ENCODE measurements at regions not wholly inside any gene's neighbourhood (a gene's known extent, or its start where the extent isn't known, plus 50 kb on each side); places are given as distances from the start of the nearest gene placed in this dataset.

GRCh38 chr13:62434081-62434480, 1018.4 kb upstream of the PCDH20 start:
- Histone ChIP-seq H3K27me3 (replicated peaks in 2 of 5; ENCODE audit: control insufficient read depth in 4 of 5, insufficient read depth in 5 of 5, low read length in 4 of 5) (no peaks in the 10 kb centered on the region), H3K4me3 (ENCODE audit: control insufficient read depth in 1 of 7, extremely low read depth in 1 of 7, insufficient read depth in 4 of 7, low read depth in 2 of 7, low read length in 6 of 7) (no peak overlapping the region), H3K27ac (ENCODE audit: insufficient read depth in 1 of 2, low read depth in 1 of 2, low read length in 2 of 2, poor library complexity in 1 of 2, severe bottlenecking in 2 of 2) (no peak overlapping the region), H3K9me3 (ENCODE audit: control extremely low read depth in 1 of 5, control insufficient read depth in 4 of 5, insufficient read depth in 2 of 5, low read depth in 1 of 5, low read length in 4 of 5) (no peaks in the 10 kb centered on the region), H3K4me1 (ENCODE audit: control extremely low read depth in 1 of 4, control insufficient read depth in 4 of 4, insufficient read depth in 4 of 4, low read length in 3 of 4) (no peaks in the 10 kb centered on the region), H3K36me3 (ENCODE audit: control insufficient read depth in 4 of 4, insufficient read depth in 4 of 4, low read length in 3 of 4) (no peaks in the 10 kb centered on the region)
- CTCF ChIA-PET, result no interaction called here
- no peak for DNase-seq
- POLR2A ChIA-PET, result no interaction called here

GRCh38 chr13:62433660-62434059, 1018.0 kb upstream of the PCDH20 start:
- Histone ChIP-seq H3K36me3 (ENCODE audit: control insufficient read depth in 4 of 4, insufficient read depth in 4 of 4, low read length in 3 of 4) (no peaks in the 10 kb centered on the region), H3K9me3 (ENCODE audit: control extremely low read depth in 1 of 5, control insufficient read depth in 4 of 5, insufficient read depth in 2 of 5, low read depth in 1 of 5, low read length in 4 of 5) (no peaks in the 10 kb centered on the region), H3K27me3 (replicated peaks in 2 of 5; ENCODE audit: control insufficient read depth in 4 of 5, insufficient read depth in 5 of 5, low read length in 4 of 5) (no peaks in the 10 kb centered on the region), H3K27ac (ENCODE audit: insufficient read depth in 1 of 2, low read depth in 1 of 2, low read length in 2 of 2, poor library complexity in 1 of 2, severe bottlenecking in 2 of 2) (no peak overlapping the region), H3K4me3 (ENCODE audit: control insufficient read depth in 1 of 7, extremely low read depth in 1 of 7, insufficient read depth in 4 of 7, low read depth in 2 of 7, low read length in 6 of 7) (no peak overlapping the region), H3K4me1 (ENCODE audit: control extremely low read depth in 1 of 4, control insufficient read depth in 4 of 4, insufficient read depth in 4 of 4, low read length in 3 of 4) (no peaks in the 10 kb centered on the region)
- ChIA-PET POLR2A (no interaction called here), CTCF (no interaction called here)
- no peak for DNase-seq

- no peak for DNase-seq
- no peaks in the 10 kb centered on the region for H3K4me1 ChIP-seq (ENCODE audit: control extremely low read depth in 1 of 4, control insufficient read depth in 4 of 4, insufficient read depth in 4 of 4, low read length in 3 of 4)
- ChIA-PET POLR2A (no interaction called here), CTCF (no interaction called here)
- no peak overlapping the region for H3K27ac ChIP-seq (ENCODE audit: insufficient read depth in 1 of 2, low read depth in 1 of 2, low read length in 2 of 2, poor library complexity in 1 of 2, severe bottlenecking in 2 of 2)
- no peaks in the 10 kb centered on the region for H3K9me3 ChIP-seq (ENCODE audit: control extremely low read depth in 1 of 5, control insufficient read depth in 4 of 5, insufficient read depth in 2 of 5, low read depth in 1 of 5, low read length in 4 of 5)
- H3K27me3 ChIP-seq (replicated peaks in 2 of 5; ENCODE audit: control insufficient read depth in 4 of 5, insufficient read depth in 5 of 5, low read length in 4 of 5), result no peaks in the 10 kb centered on the region
- no peak overlapping the region for H3K4me3 ChIP-seq (ENCODE audit: control insufficient read depth in 1 of 7, extremely low read depth in 1 of 7, insufficient read depth in 4 of 7, low read depth in 2 of 7, low read length in 6 of 7)
- no peaks in the 10 kb centered on the region for H3K36me3 ChIP-seq (ENCODE audit: control insufficient read depth in 4 of 4, insufficient read depth in 4 of 4, low read length in 3 of 4)
Observed at GRCh38 chr13:62432906-62433305, 1017.3 kb upstream of the PCDH20 start.

GRCh38 chr13:62432295-62432694, 1016.6 kb upstream of the PCDH20 start:
- Histone ChIP-seq H3K9me3 (ENCODE audit: control extremely low read depth in 1 of 5, control insufficient read depth in 4 of 5, insufficient read depth in 2 of 5, low read depth in 1 of 5, low read length in 4 of 5) (no peaks in the 10 kb centered on the region), H3K4me3 (ENCODE audit: control insufficient read depth in 1 of 7, extremely low read depth in 1 of 7, insufficient read depth in 4 of 7, low read depth in 2 of 7, low read length in 6 of 7) (no peak overlapping the region), H3K4me1 (ENCODE audit: control extremely low read depth in 1 of 4, control insufficient read depth in 4 of 4, insufficient read depth in 4 of 4, low read length in 3 of 4) (no peaks in the 10 kb centered on the region), H3K27me3 (replicated peaks in 2 of 5; ENCODE audit: control insufficient read depth in 4 of 5, insufficient read depth in 5 of 5, low read length in 4 of 5) (no peaks in the 10 kb centered on the region), H3K36me3 (ENCODE audit: control insufficient read depth in 4 of 4, insufficient read depth in 4 of 4, low read length in 3 of 4) (no peaks in the 10 kb centered on the region), H3K27ac (ENCODE audit: insufficient read depth in 1 of 2, low read depth in 1 of 2, low read length in 2 of 2, poor library complexity in 1 of 2, severe bottlenecking in 2 of 2) (no peak overlapping the region)
- no peak for DNase-seq
- CTCF ChIA-PET, result no interaction called here
- POLR2A ChIA-PET, result no interaction called here
- WGBS (ENCODE audit: insufficient coverage), result no CpG with 5 or more reads among the region's 1 CpG

- POLR2A ChIA-PET, result no interaction called here
- no peaks in the 10 kb centered on the region for H3K36me3 ChIP-seq (ENCODE audit: control insufficient read depth in 4 of 4, insufficient read depth in 4 of 4, low read length in 3 of 4)
- H3K4me1 ChIP-seq (ENCODE audit: control extremely low read depth in 1 of 4, control insufficient read depth in 4 of 4, insufficient read depth in 4 of 4, low read length in 3 of 4), result no peaks in the 10 kb centered on the region
- no peaks in the 10 kb centered on the region for H3K27me3 ChIP-seq (replicated peaks in 2 of 5; ENCODE audit: control insufficient read depth in 4 of 5, insufficient read depth in 5 of 5, low read length in 4 of 5)
- H3K27ac ChIP-seq (ENCODE audit: insufficient read depth in 1 of 2, low read depth in 1 of 2, low read length in 2 of 2, poor library complexity in 1 of 2, severe bottlenecking in 2 of 2), result no peak overlapping the region
- DNase-seq, result no peak
- CTCF ChIA-PET, result no interaction called here
- no peak overlapping the region for H3K4me3 ChIP-seq (ENCODE audit: control insufficient read depth in 1 of 7, extremely low read depth in 1 of 7, insufficient read depth in 4 of 7, low read depth in 2 of 7, low read length in 6 of 7)
- H3K9me3 ChIP-seq (ENCODE audit: control extremely low read depth in 1 of 5, control insufficient read depth in 4 of 5, insufficient read depth in 2 of 5, low read depth in 1 of 5, low read length in 4 of 5), result no peaks in the 10 kb centered on the region
Observed at GRCh38 chr13:62431852-62432251, 1016.2 kb upstream of the PCDH20 start.

GRCh38 chr13:62418872-62419271, 1003.2 kb upstream of the PCDH20 start:
- WGBS (ENCODE audit: insufficient coverage), result 83% methylated on average over 1 of the region's 3 CpGs
- Histone ChIP-seq H3K27me3 (replicated peaks in 2 of 5; ENCODE audit: control insufficient read depth in 4 of 5, insufficient read depth in 5 of 5, low read length in 4 of 5) (no peaks in the 10 kb centered on the region), H3K9me3 (ENCODE audit: control extremely low read depth in 1 of 5, control insufficient read depth in 4 of 5, insufficient read depth in 2 of 5, low read depth in 1 of 5, low read length in 4 of 5) (no peaks in the 10 kb centered on the region), H3K4me3 (ENCODE audit: control insufficient read depth in 1 of 7, extremely low read depth in 1 of 7, insufficient read depth in 4 of 7, low read depth in 2 of 7, low read length in 6 of 7) (no peak overlapping the region), H3K4me1 (ENCODE audit: control extremely low read depth in 1 of 4, control insufficient read depth in 4 of 4, insufficient read depth in 4 of 4, low read length in 3 of 4) (no peaks in the 10 kb centered on the region), H3K36me3 (ENCODE audit: control insufficient read depth in 4 of 4, insufficient read depth in 4 of 4, low read length in 3 of 4) (no peaks in the 10 kb centered on the region), H3K27ac (ENCODE audit: insufficient read depth in 1 of 2, low read depth in 1 of 2, low read length in 2 of 2, poor library complexity in 1 of 2, severe bottlenecking in 2 of 2) (no peak overlapping the region)
- no peak for DNase-seq
- ChIA-PET POLR2A (no interaction called here), CTCF (no interaction called here)

GRCh38 chr13:62418376-62418775, 1002.7 kb upstream of the PCDH20 start:
- CTCF ChIA-PET, result no interaction called here
- H3K4me3 ChIP-seq (ENCODE audit: control insufficient read depth in 1 of 7, extremely low read depth in 1 of 7, insufficient read depth in 4 of 7, low read depth in 2 of 7, low read length in 6 of 7), result no peak overlapping the region
- no peaks in the 10 kb centered on the region for H3K9me3 ChIP-seq (ENCODE audit: control extremely low read depth in 1 of 5, control insufficient read depth in 4 of 5, insufficient read depth in 2 of 5, low read depth in 1 of 5, low read length in 4 of 5)
- no peak overlapping the region for H3K27ac ChIP-seq (ENCODE audit: insufficient read depth in 1 of 2, low read depth in 1 of 2, low read length in 2 of 2, poor library complexity in 1 of 2, severe bottlenecking in 2 of 2)
- no peaks in the 10 kb centered on the region for H3K4me1 ChIP-seq (ENCODE audit: control extremely low read depth in 1 of 4, control insufficient read depth in 4 of 4, insufficient read depth in 4 of 4, low read length in 3 of 4)
- no peak for DNase-seq
- WGBS (ENCODE audit: insufficient coverage), result 86% methylated on average over 1 of the region's 4 CpGs
- H3K27me3 ChIP-seq (replicated peaks in 2 of 5; ENCODE audit: control insufficient read depth in 4 of 5, insufficient read depth in 5 of 5, low read length in 4 of 5), result no peaks in the 10 kb centered on the region
- POLR2A ChIA-PET, result no interaction called here
- no peaks in the 10 kb centered on the region for H3K36me3 ChIP-seq (ENCODE audit: control insufficient read depth in 4 of 4, insufficient read depth in 4 of 4, low read length in 3 of 4)

- H3K27ac ChIP-seq (ENCODE audit: insufficient read depth in 1 of 2, low read depth in 1 of 2, low read length in 2 of 2, poor library complexity in 1 of 2, severe bottlenecking in 2 of 2), result no peak overlapping the region
- no peaks in the 10 kb centered on the region for H3K27me3 ChIP-seq (replicated peaks in 2 of 5; ENCODE audit: control insufficient read depth in 4 of 5, insufficient read depth in 5 of 5, low read length in 4 of 5)
- H3K9me3 ChIP-seq (ENCODE audit: control extremely low read depth in 1 of 5, control insufficient read depth in 4 of 5, insufficient read depth in 2 of 5, low read depth in 1 of 5, low read length in 4 of 5), result no peaks in the 10 kb centered on the region
- WGBS (ENCODE audit: insufficient coverage), result 94% methylated on average over 2 of the region's 5 CpGs
- no peak overlapping the region for H3K4me3 ChIP-seq (ENCODE audit: control insufficient read depth in 1 of 7, extremely low read depth in 1 of 7, insufficient read depth in 4 of 7, low read depth in 2 of 7, low read length in 6 of 7)
- CTCF ChIA-PET, result no interaction called here
- H3K4me1 ChIP-seq (ENCODE audit: control extremely low read depth in 1 of 4, control insufficient read depth in 4 of 4, insufficient read depth in 4 of 4, low read length in 3 of 4), result no peaks in the 10 kb centered on the region
- POLR2A ChIA-PET, result no interaction called here
- H3K36me3 ChIP-seq (ENCODE audit: control insufficient read depth in 4 of 4, insufficient read depth in 4 of 4, low read length in 3 of 4), result no peaks in the 10 kb centered on the region
- no peak for DNase-seq
Observed at GRCh38 chr13:62407871-62408270, 992.2 kb upstream of the PCDH20 start.
